Body of pancreas (tissue), 4 donors: ENCODE measurements at regions not wholly inside any gene's neighbourhood (a gene's known extent, or its start where the extent isn't known, plus 50 kb on each side); places are given as distances from the start of the nearest gene placed in this dataset.

ENCODE experiments used
- ATAC-seq: fragments of 150-250 bp; one replicate; pipeline ENCODE4 v1.9.1; 2016
- DNase-seq, 4 donors: peaks; one replicate each; pipeline ENCODE4 v3.0.0-alpha.2; 2019
- H3K27ac ChIP-seq, 4 donors: fragments of 200-600 bp; sonication (generic); 1 replicate in 3 of 4; 2 replicates in 1 of 4; pipeline versions ENCODE4 v1.5.1 to v1.6.1; 2016 to 2019; ENCODE audit warnings: mild to moderate bottlenecking in 1 of 4, mixed read lengths in 1 of 4, moderate library complexity in 1 of 4
- H3K27me3 ChIP-seq, 2 donors: fragments of 200-600 bp; sonication (generic); one replicate each; pipeline ENCODE4 v1.6.0; 2016; ENCODE audit warnings: mild to moderate bottlenecking in 1 of 2
- H3K36me3 ChIP-seq, 2 donors: fragments of 200-600 bp; sonication (generic); replicated peaks in 1 of 2; 2 replicates each; pipeline ENCODE4 v1.5.1; 2016; ENCODE audit warnings: low read depth in 2 of 2; ENCODE audit not compliant: insufficient read depth in 1 of 2
- H3K4me1 ChIP-seq: fragments of 200-600 bp; sonication (generic); one replicate; pipeline ENCODE4 v1.6.0; 2016
- H3K4me3 ChIP-seq, 2 donors: fragments of 200-600 bp; sonication (generic); 1 replicate in 1 of 2; 2 replicates in 1 of 2; pipeline ENCODE4 v1.5.1; 2016 to 2019
- H3K9me3 ChIP-seq, 3 donors: fragments of 200-600 bp; sonication (generic); 1 replicate in 2 of 3; 2 replicates in 1 of 3; pipeline ENCODE4 v1.5.1; 2016
- CTCF ChIP-seq, 7 experiments: fragments of 450-650 bp in 4 of 7; fragments of 200-600 bp in 3 of 7; sonication (generic) in 3 of 7; IDR thresholded peaks; one replicate each; pipeline ENCODE4 v1.5.1; 2016 to 2019; ENCODE audit warnings: antibody characterized with exemption in 7 of 7
- POLR2A ChIP-seq, 3 donors: fragments of 450-650 bp; IDR thresholded peaks; one replicate each; pipeline ENCODE4 v1.6.1; 2016; ENCODE audit warnings: antibody characterized with exemption in 3 of 3, mild to moderate bottlenecking in 2 of 3
- WGBS, 2 donors: methylation state at CpG; one replicate each; pipeline ENCODE4 v1.1.5; 2017; 5-methylcytosine and 5-hydroxymethylcytosine counted together
- intact Hi-C: fragments of 100-400 bp; cut with DNase I; formaldehyde crosslinking; loops from one replicate; pipeline ENCODE4 v1.15.1; 2023

- Histone ChIP-seq H3K27me3 (peaks cover 0 to 5% of the 10 kb centered on the region in 2 donors), H3K36me3 (no peaks in the 10 kb centered on the region), H3K9me3 (no peaks in the 10 kb centered on the region), H3K4me1 (no peaks in the 10 kb centered on the region), H3K27ac (no peak overlapping the region), H3K4me3 (no peak overlapping the region)
- TF ChIP-seq POLR2A (IDR thresholded peaks at IDR 0.05) = no peak
- TF ChIP-seq CTCF (IDR thresholded peaks at IDR 0.05) = no peak
- 54 to 72% methylated on average over 6 of the region's 6 CpGs for WGBS, 2 donors
- intact Hi-C loops = no loop called here
- no peak for DNase-seq
- no peak for ATAC-seq
These were observed 600.9 kb upstream of the MKI67 start for GRCh38 chr10:128727114-128727513.

GRCh38 chr10:128729910-128730420, 603.7 kb upstream of the MKI67 start:
- ATAC-seq (no peak), DNase-seq (no peak)
- Histone ChIP-seq H3K4me1 (no peaks in the 10 kb centered on the region), H3K9me3 (no peaks in the 10 kb centered on the region), H3K27me3 (peaks cover 0 to 5% of the 10 kb centered on the region in 2 donors), H3K27ac (no peak overlapping the region), H3K4me3 (no peak overlapping the region), H3K36me3 (no peaks in the 10 kb centered on the region)
- WGBS, 2 donors = 62 to 77% methylated on average over 1 to 4 of the region's 4 CpGs
- TF ChIP-seq CTCF (IDR thresholded peaks at IDR 0.05) (no peak), POLR2A (IDR thresholded peaks at IDR 0.05) (no peak)
- intact Hi-C loops = no loop called here

GRCh38 chr10:128730922-128731321, 604.7 kb upstream of the MKI67 start:
- ATAC-seq = no peak

GRCh38 chr10:128734161-128734560, 607.9 kb upstream of the MKI67 start:
- H3K27ac ChIP-seq = no peak overlapping the region
- no peak overlapping the region for H3K4me3 ChIP-seq
- H3K4me1 ChIP-seq = no peaks in the 10 kb centered on the region
- intact Hi-C loops = no loop called here
- no peaks in the 10 kb centered on the region for H3K9me3 ChIP-seq
- DNase-seq (no peak), ATAC-seq (no peak)
- no peaks in the 10 kb centered on the region for H3K27me3 ChIP-seq
- WGBS, 2 donors = 61 to 69% methylated on average over 5 of the region's 5 CpGs
- no peaks in the 10 kb centered on the region for H3K36me3 ChIP-seq
- TF ChIP-seq CTCF (IDR thresholded peaks at IDR 0.05) (no peak), POLR2A (IDR thresholded peaks at IDR 0.05) (no peak)

More at GRCh38 chr10:128730922-128731321, 604.7 kb upstream of the MKI67 start:
- no peaks in the 10 kb centered on the region for H3K9me3 ChIP-seq
- no peak for DNase-seq
- no peak overlapping the region for H3K4me3 ChIP-seq
- no peaks in the 10 kb centered on the region for H3K36me3 ChIP-seq
- H3K4me1 ChIP-seq = no peaks in the 10 kb centered on the region
- intact Hi-C loops = no loop called here
- TF ChIP-seq POLR2A (IDR thresholded peaks at IDR 0.05) (no peak), CTCF (IDR thresholded peaks at IDR 0.05) (no peak)
- whole genome bisulfite sequencing, 2 donors = 82 to 86% methylated on average over 13 of the region's 13 CpGs
- peaks cover 0 to 5% of the 10 kb centered on the region in 2 donors for H3K27me3 ChIP-seq
- H3K27ac ChIP-seq = no peak overlapping the region

- Histone ChIP-seq H3K4me3 (no peak overlapping the region), H3K9me3 (no peaks in the 10 kb centered on the region), H3K36me3 (no peaks in the 10 kb centered on the region), H3K27ac (no peak overlapping the region), H3K4me1 (no peaks in the 10 kb centered on the region), H3K27me3 (no peaks in the 10 kb centered on the region)
- intact Hi-C loops = no loop called here
- no peak for DNase-seq
- TF ChIP-seq CTCF (IDR thresholded peaks at IDR 0.05) (no peak), POLR2A (IDR thresholded peaks at IDR 0.05) (no peak)
- 65 to 80% methylated on average over 9 of the region's 9 CpGs for WGBS, 2 donors
- ATAC-seq = no peak
These were observed 608.5 kb upstream of the MKI67 start for GRCh38 chr10:128734734-128735133.
